GM12878 (cell line): ENCODE measurements at regions not wholly inside any gene's neighbourhood (a gene's known extent, or its start where the extent isn't known, plus 50 kb on each side); places are given as distances from the start of the nearest gene placed in this dataset.

Experiments
- ATAC-seq: fragments of 200-7000 bp; cut with Tn5 transposase; 3 replicates; pipeline ENCODE4 v1.9.1; 2020; ENCODE audit warnings: mild to moderate bottlenecking, moderate library complexity
- BruUV-seq: library from RNA; stranded (reverse); fragments of 400-500 nt; replicated peaks from 2 replicates; lab custom pipeline; 2021; lab: Mats Ljungman, UMichigan
- CTCF ChIA-PET: fragments of 300-600 bp; sonication (Branson Sonifier 250); formaldehyde crosslinking; extraction: SDS; loops from one replicate; lab custom pipeline; 2021; ENCODE audit warnings: inconsistent platforms; lab: Yijun Ruan, JAX
- POLR2A ChIA-PET: fragments of 350-600 bp; formaldehyde crosslinking; extraction: SDS; loops from one replicate; lab custom pipeline; 2021; ENCODE audit warnings: inconsistent platforms; lab: Charles Lee
- RAD21 ChIA-PET: fragments of 300-600 bp; sonication (Branson Sonifier 250); formaldehyde crosslinking; loops from one replicate; lab custom pipeline; 2023; ENCODE audit warnings: antibody characterized with exemption; ENCODE audit not compliant: unreplicated experiment; lab: Charles Lee
- SMC1A ChIA-PET: fragments of 300-600 bp; sonication (Branson Sonifier 250); formaldehyde crosslinking; loops from one replicate; lab custom pipeline; 2023; ENCODE audit not compliant: unreplicated experiment, uncharacterized antibody; lab: Charles Lee
- DNase-seq: peaks from one replicate; pipeline ENCODE4 v3.0.0-alpha.2; 2011; ENCODE audit warnings: low read depth, low spot score
- FAIRE-seq: peaks from 3 replicates; lab custom pipeline; 2011; peaks lifted over from hg19 to GRCh38; lab: Jason Lieb, UNC
- H2AFZ ChIP-seq: 2 replicates; pipeline ENCODE4 v1.6.0; 2011; ENCODE audit warnings: low read depth, low read length, control low read depth; ENCODE audit not compliant: control insufficient read depth
- H3K27ac ChIP-seq: 2 replicates; pipeline ENCODE4 v1.5.1; 2011; ENCODE audit warnings: control low read depth; ENCODE audit not compliant: control insufficient read depth, insufficient read depth
- H3K27me3 ChIP-seq, 2 experiments: replicated peaks in 1 of 2; 2 replicates each; pipeline versions ENCODE4 v1.6.0 to v1.6.1; 2011; ENCODE audit warnings: low read length in 1 of 2; ENCODE audit not compliant: control insufficient read depth in 2 of 2, insufficient read depth in 2 of 2
- H3K36me3 ChIP-seq, 2 experiments: 2 replicates each; pipeline ENCODE4 v1.5.1; 2011; ENCODE audit warnings: low read length in 1 of 2; ENCODE audit not compliant: control insufficient read depth in 2 of 2, insufficient read depth in 2 of 2
- H3K4me1 ChIP-seq: 2 replicates; pipeline ENCODE4 v1.6.1; 2011; ENCODE audit warnings: mild to moderate bottlenecking, low read length, moderate library complexity, mixed read lengths; ENCODE audit not compliant: control insufficient read depth, insufficient read depth
- H3K4me2 ChIP-seq: 2 replicates; pipeline ENCODE4 v1.6.0; 2011; ENCODE audit warnings: control low read depth; ENCODE audit not compliant: control insufficient read depth, insufficient read depth
- H3K4me3 ChIP-seq: fragments of 200-600 bp; sonication (generic); 2 replicates; pipeline ENCODE4 v1.5.1; 2016
- H3K79me2 ChIP-seq: 2 replicates; pipeline ENCODE4 v1.6.0; 2011; ENCODE audit warnings: low read length; ENCODE audit not compliant: control insufficient read depth, insufficient read depth
- H3K9ac ChIP-seq: 2 replicates; pipeline ENCODE4 v1.8.0; 2011; ENCODE audit warnings: low read length, control low read depth, mixed read lengths; ENCODE audit not compliant: control insufficient read depth, insufficient read depth
- H3K9me3 ChIP-seq: replicated peaks from 3 replicates; pipeline ENCODE4 v1.5.1; 2011; ENCODE audit warnings: mild to moderate bottlenecking, low read length; ENCODE audit not compliant: control insufficient read depth, insufficient read depth
- H4K20me1 ChIP-seq: 2 replicates; pipeline ENCODE4 v1.6.0; 2011; ENCODE audit not compliant: control insufficient read depth, insufficient read depth
- CEBPB ChIP-seq, 2 experiments: fragments of 150-350 bp in 1 of 2; IDR thresholded peaks; 2 replicates each; pipeline ENCODE4 v1.6.1; 2012 to 2014; ENCODE audit warnings: low read depth in 2 of 2, low read length in 2 of 2, borderline replicate concordance in 1 of 2, inconsistent platforms in 1 of 2
- CREM ChIP-seq: IDR thresholded peaks from 2 replicates; pipeline ENCODE4 v1.6.1; 2014; ENCODE audit warnings: antibody characterized with exemption, low read depth
- FOXM1 ChIP-seq: IDR thresholded peaks from 2 replicates; pipeline ENCODE4 v1.6.1; 2012; ENCODE audit warnings: low read depth, mild to moderate bottlenecking, inconsistent platforms, low read length, moderate library complexity
- MEF2A ChIP-seq: IDR thresholded peaks from 2 replicates; pipeline ENCODE4 v1.6.1; 2011; ENCODE audit warnings: low read depth, mild to moderate bottlenecking, low read length, moderate library complexity; ENCODE audit not compliant: insufficient read depth
- RBBP5 ChIP-seq: fragments of 200-600 bp; sonication (generic); conservative IDR thresholded peaks from 2 replicates; pipeline ENCODE4 v1.6.1; 2016
- RFX5 ChIP-seq: IDR thresholded peaks from 2 replicates; pipeline ENCODE4 v1.6.1; 2011; ENCODE audit warnings: low read depth, low read length, improper control_type of control experiment
- SMC3 ChIP-seq: IDR thresholded peaks from 2 replicates; pipeline ENCODE4 v1.6.1; 2011; ENCODE audit warnings: low read length, improper control_type of control experiment, borderline replicate concordance
- SRF ChIP-seq, 2 experiments: IDR thresholded peaks; 2 replicates each; pipeline ENCODE4 v1.6.1; 2011; ENCODE audit warnings: low read depth in 2 of 2, low read length in 2 of 2, mild to moderate bottlenecking in 1 of 2, moderate library complexity in 1 of 2
- TBL1XR1 ChIP-seq: IDR thresholded peaks from 2 replicates; pipeline ENCODE4 v1.6.1; 2012; ENCODE audit warnings: low read depth, low read length, improper control_type of control experiment
- ZBTB4 ChIP-seq: fragments of 450-650 bp; formaldehyde crosslinking; IDR thresholded peaks from 2 replicates; pipeline ENCODE4 v1.4.0; 2022; ENCODE audit warnings: mild to moderate bottlenecking, moderate library complexity
- WGBS: methylation state at CpG from one replicate; pipeline ENCODE4 v1.1.6; 2016; ENCODE audit warnings: low lambda C conversion rate; ENCODE audit not compliant: insufficient replicate concordance, insufficient coverage; ENCODE audit errors: missing lambda C conversion rate; 5-methylcytosine and 5-hydroxymethylcytosine counted together
- in situ Hi-C: fragments of 300-500 bp; cut with MboI; formaldehyde crosslinking; loops from 9 replicates; pipeline ENCODE4 v1.14.3; 2018; ENCODE audit warnings: mixed read lengths
- intact Hi-C: fragments of 100-400 bp; cut with micrococcal nuclease; formaldehyde crosslinking; loops from one replicate; pipeline ENCODE4 v1.14.2; 2022; ENCODE audit not compliant: unreplicated experiment

DNA sequence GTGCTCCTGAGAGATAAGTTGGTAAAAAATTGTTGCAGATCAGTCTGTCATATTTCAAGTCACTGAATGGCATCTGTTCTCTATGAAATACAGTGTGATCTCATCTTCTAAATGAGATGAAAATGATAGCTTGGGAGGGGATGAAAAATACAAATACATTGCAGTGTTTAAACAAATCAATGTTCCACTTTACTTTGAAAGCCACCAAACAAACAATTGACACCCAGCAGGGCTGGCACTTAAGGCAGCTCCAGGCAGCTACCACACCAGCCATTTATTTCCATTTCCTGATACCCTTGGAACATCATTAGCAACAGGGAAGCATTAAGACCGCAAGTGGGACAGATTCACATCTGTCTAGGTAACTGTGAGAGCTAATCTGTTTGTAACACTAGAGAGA is 827.6 kb upstream of the KIF2B start:
- ATAC-seq (no peak), DNase-seq (no peak), FAIRE-seq (no peak)
- SMC1A ChIA-PET = no interaction called here
- H3K4me2 ChIP-seq = no peak overlapping the region
- H3K27ac ChIP-seq = no peak overlapping the region
- H3K79me2 ChIP-seq = no peaks in the 10 kb centered on the region
- H3K9me3 ChIP-seq = no peaks in the 10 kb centered on the region; the same call in 2 of the 3 replicates
- RAD21 ChIA-PET = no interaction called here
- H3K27me3 ChIP-seq = no peaks in the 10 kb centered on the region
- CTCF ChIA-PET = no interaction called here
- intact Hi-C loops = no loop called here
- POLR2A ChIA-PET = no interaction called here
- TF ChIP-seq SMC3 = no peak
- no peak for TF ChIP-seq RBBP5
- TF ChIP-seq SRF (IDR thresholded peaks at IDR 0.05; ENCODE audit: low read depth in 2 of 2, low read length in 2 of 2) = no peak
- TF ChIP-seq CREM = no peak
- no peak for TF ChIP-seq RFX5
- no peak for TF ChIP-seq CEBPB (IDR thresholded peaks at IDR 0.05; ENCODE audit: borderline replicate concordance in 1 of 2, low read depth in 2 of 2, low read length in 2 of 2)
- no peak for TF ChIP-seq FOXM1
- no peak for TF ChIP-seq MEF2A
- no peak for TF ChIP-seq TBL1XR1
- TF ChIP-seq ZBTB4 (CRISPR knock-in tag) = no peak
- H3K9ac ChIP-seq = no peak overlapping the region
- H4K20me1 ChIP-seq = no peaks in the 10 kb centered on the region
- no peak overlapping the region for H3K4me3 ChIP-seq
- H3K36me3 ChIP-seq = no peaks in the 10 kb centered on the region
- no peaks in the 10 kb centered on the region for H3K4me1 ChIP-seq
- in situ Hi-C loops = no loop called here
- WGBS = 0% methylated on average over 1 of the region's 1 CpG
- BruUV-seq = no TSS peak
- no peak overlapping the region for H2AFZ ChIP-seq
